8988T (cell line): ENCODE measurements at regions not wholly inside any gene's neighbourhood (a gene's known extent, or its start where the extent isn't known, plus 50 kb on each side); places are given as distances from the start of the nearest gene placed in this dataset.
"Not testable (repeated sequence)": the region's sequence is repeated elsewhere in the genome, so short reads cannot be mapped to it uniquely, and the experiment has no call there.

Experiments used
- DNase-seq: peaks from one replicate; pipeline ENCODE4 v3.0.0; 2011

DNA sequence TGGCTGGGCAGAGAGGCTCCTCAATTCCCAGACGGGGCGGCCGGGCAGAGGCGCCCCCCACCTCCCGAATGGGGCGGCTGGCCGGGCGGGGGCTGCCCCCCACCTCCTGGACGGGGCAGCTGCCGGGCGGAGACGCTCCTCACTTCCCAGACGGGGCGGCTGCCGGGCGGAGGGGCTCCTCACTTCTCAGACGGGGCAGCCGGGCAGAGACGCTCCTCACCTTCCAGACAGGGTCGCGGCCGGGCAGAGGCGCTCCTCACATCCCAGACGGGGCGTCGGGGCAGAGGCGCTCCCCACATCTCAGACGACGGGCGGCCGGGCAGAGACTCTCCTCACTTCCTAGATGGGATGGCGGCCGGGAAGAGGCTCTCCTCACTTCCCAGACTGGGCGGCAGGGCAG lies 214.1 kb downstream of the SOX2 start:
- not testable (repeated sequence) for DNase-seq

DNA sequence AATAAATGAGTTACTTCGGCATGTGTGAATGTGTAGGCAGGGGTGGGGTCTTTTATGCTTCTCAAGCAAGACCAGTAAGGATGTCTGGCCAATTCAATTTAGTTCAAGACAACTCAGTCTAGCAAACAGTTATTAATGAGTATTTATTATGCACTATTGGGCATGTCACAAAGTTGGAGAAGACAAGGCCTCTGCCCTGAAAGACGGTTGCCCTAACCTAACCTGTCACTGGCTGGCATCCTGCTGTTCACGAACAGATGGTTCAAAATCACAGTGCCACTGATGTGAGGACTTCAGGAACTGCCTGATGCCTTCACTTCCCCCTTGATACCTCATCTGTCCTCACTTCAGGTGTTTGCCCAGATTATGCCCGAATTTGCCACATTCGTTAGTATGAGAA lies 217.8 kb downstream of the SOX2 start:
- no peak for DNase-seq

DNA sequence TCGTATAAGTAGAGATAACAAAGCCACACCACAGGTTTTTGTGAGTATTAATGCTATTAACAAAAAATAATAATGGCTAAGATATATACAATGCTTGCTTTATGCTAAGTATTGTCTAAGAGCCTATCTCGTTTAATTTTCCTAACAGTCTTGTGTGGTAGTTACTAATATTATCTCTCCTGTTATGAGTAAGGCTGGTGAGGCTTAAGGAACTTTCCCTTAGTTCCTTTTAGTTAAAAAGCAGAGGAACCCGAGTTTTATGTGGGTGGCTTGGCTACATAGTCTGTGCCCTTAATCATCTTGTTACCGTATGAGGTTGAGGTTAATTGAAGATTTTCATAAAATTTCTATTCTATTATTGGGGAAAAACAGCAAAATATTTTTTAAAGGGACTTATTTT lies 218.4 kb downstream of the SOX2 start:
- no peak for DNase-seq

GRCh38 chr3:181932039-181932438 lies 220.3 kb downstream of the SOX2 start:
- DNase-seq, result no peak

- no peak for DNase-seq
These were observed 221.4 kb downstream of the SOX2 start for GRCh38 chr3:181933052-181933618.

- no peak for DNase-seq
These were observed 224.2 kb downstream of the SOX2 start for GRCh38 chr3:181935915-181936314.

DNA sequence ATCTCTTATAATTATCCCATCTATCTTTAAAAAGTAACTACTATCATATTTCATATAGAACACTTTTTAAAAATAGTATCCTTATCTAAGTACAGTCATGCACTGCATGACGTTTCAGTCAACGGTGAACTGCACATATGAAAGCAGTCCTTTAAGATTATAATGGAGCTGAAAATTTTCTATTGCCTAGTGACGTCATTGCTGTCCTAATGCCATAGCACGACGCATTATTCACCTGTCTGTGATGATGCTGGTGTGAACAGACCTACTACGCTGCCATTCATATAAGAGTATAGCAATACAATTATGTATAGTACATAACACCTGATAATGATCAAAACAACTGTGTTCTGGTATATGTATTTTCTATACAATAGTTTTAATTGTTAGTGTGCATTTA lies 225.0 kb downstream of the SOX2 start:
- DNase-seq, result no peak

DNA sequence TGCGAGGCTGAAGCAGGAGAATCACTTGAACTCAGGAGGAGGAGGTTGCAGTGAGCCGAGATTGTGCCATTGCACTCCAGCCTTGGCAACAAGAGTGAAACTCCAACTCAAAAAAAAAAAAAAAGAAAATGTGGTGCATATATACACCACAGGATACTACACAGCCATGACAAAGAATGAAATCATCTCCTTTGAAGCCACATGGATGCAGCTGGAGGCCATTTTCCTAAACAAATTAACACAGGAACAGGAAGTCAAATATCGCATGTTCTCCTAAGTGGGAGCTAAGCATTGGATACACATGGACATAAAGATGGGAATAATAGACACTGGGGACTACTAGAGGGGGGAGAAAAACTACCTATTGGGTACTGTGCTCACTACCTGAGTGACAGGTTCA lies 226.9 kb downstream of the SOX2 start:
- DNase-seq, result not testable (repeated sequence)

GRCh38 chr3:181940703-181941102 lies 229.0 kb downstream of the SOX2 start:
- DNase-seq, result no peak

DNA sequence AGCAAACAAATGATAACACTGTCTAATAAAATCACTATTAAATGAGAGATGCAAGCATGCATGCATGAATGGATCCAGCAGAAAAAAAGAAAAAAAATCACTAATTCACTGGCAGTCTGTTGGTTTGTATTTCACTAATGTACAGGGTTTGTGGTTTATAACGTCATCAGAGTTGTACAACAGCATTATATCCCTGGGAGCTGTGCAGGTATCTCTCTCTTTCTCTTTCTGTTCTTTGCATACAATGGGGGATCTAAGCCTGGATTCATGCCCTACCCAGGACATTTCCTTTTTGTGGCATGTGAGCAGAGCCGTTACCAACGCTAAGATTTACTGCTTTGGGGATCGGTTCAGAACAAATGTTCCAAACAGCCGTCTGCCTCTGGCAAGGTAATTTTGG lies 229.5 kb downstream of the SOX2 start:
- DNase-seq, result no peak

GRCh38 chr3:181943285-181943684 lies 231.6 kb downstream of the SOX2 start:
- no peak for DNase-seq

GRCh38 chr3:181947606-181948005 lies 235.9 kb downstream of the SOX2 start:
- no peak for DNase-seq

DNA sequence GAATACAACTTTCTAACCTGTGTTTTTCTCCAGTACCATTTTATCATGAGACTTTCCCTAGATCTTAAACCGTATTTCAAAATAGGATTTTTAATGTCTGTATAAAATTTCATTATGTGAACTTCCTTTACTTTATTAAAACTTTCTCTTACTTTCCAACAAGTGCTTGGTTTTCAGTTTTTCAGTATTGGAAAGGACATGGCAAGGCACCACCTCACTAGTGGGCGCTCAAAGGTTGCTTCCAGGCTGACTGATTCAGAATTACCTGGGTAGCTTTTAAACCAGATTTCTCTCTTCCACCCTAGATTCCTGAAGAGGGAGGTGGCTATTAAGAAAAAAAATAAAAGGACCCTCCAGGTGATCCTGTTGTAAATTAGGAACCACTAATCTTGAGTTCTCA lies 236.6 kb downstream of the SOX2 start:
- no peak for DNase-seq

- no peak for DNase-seq
These were observed 240.5 kb downstream of the SOX2 start for GRCh38 chr3:181952221-181952620.

GRCh38 chr3:181952929-181953328 lies 241.2 kb downstream of the SOX2 start:
- no peak for DNase-seq

- DNase-seq, result no peak
These were observed 243.8 kb downstream of the SOX2 start for GRCh38 chr3:181955566-181955965.

DNA sequence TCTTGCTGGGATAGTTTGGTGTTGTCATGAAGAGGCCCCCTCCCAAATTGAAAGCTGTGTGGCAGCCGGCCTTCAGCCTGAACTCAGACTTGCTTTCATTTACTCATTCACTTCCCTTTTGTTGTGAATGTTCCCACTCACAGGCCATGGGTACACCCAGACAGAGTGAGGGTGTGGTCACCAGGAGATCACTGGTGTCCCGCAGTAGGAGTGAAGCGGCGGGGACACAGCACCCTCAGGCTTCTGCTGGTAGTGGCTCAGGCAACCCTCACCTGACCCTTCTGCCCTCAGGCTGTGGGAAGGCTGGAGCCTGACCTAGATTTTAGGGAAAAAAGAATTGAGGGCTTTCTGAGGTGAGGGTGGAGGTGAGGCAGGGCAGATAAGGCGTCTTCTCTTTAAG lies 244.4 kb downstream of the SOX2 start:
- no peak for DNase-seq

DNA sequence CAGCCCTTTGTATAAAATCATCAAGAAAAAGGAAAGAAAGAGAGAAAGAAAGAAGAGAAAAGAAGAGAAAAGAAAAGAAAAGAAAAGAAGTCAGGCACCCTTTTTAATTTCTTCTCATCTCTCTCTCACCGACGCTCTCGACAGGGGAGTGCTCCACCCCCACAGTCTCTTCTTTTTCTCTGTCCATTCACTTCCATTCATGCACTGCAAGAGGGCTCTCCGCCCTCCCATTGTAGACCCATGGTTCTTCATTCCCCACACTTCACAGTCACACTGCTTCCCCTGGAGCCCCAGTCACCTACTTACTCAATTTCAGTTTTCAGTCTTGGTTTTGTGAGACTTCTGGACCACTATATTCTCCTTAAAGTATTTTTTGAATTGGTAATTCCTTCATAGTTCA lies 254.7 kb downstream of the SOX2 start:
- DNase-seq, result no peak

GRCh38 chr3:181969925-181970324 lies 258.2 kb downstream of the SOX2 start:
- no peak for DNase-seq

GRCh38 chr3:181971424-181971823 lies 259.7 kb downstream of the SOX2 start:
- DNase-seq, result no peak

GRCh38 chr3:181974198-181974597 lies 262.5 kb downstream of the SOX2 start:
- DNase-seq, result no peak

- DNase-seq, result no peak
These were observed 264.8 kb downstream of the SOX2 start for GRCh38 chr3:181976526-181976925.

GRCh38 chr3:181985386-181985785 lies 273.7 kb downstream of the SOX2 start:
- DNase-seq, result no peak

DNA sequence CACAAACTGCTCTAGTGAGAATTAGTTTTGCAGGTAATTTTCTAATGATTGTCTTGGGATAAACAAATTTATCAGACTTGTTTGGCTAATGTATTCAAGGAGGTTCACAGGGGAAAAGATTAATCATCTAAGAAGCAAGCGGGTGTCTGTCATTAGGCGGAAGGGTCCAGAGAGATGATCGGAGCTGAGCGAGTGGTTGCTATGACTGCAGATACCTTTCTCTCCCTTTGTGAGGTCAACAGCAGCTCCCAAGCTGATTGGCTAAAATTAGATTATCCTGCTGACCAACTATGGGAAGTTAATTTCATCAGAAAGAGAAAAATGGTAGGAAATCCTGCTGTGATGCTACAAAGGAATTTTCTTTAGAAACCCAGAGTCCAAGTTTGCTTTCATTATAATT lies 276.0 kb downstream of the SOX2 start:
- no peak for DNase-seq

DNA sequence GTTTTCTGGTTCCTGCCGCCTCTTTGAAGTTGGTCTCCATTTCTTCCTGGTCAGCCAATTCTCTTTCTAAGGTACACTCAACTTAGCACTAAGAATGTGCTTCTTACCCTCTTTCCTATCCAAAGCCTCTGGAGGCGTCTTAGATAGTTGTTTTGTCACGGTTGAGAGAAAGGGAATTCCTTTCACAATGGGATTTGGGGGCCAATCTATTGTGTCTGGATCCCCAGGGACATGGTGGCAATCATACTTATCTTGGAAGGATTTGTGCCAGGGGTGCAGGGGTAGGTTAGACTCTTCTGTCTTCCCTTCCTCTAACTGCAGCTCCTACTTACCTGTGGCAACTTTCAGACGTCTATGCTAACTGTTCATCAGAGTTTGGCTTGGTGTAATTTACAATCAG lies 287.1 kb downstream of the SOX2 start:
- no peak for DNase-seq

DNA sequence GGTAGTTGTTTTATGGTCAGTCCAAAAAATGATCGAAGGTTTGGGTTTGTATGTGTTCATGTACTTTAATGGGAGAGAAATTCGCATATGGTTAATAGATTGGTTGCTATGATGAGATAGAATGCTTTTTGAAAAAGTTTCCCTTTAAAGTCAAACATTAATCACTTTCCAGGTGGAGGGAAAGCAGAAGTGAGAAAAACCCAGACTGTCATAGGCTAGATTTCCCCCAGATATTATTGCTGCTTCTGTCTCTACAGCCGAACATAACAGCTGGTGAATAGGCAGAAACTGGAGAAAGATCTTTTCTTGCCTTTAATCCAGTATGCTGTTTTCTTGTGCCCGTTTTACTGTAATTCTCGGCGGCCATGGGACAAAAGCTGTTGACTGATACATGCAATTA lies 287.6 kb downstream of the SOX2 start:
- no peak for DNase-seq
